ENCODE measurements at regions not wholly inside any gene's neighbourhood (a gene's known extent, or its start where the extent isn't known, plus 50 kb on each side); places are given as distances from the start of the nearest gene placed in this dataset.

DNA sequence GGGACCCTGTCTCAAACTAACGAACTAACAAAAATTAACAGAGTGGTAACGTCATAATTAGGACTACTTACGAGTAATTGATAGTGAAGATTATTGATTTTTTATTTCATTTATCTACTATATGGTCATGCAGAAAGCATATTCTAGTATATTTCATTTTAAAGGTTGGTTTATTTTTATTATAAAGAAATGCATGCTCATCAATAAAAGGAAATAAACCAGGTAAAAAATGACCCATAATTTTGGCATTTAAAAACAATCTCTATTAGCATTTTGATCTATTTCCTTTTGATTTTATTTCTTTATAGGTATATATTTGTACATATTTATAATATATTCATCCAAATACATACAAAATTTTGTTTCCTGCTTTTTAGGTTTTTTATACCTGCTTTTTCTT, 401.4 kb upstream of the ID4 start:
- TF ChIP-seq, protein P1, sequence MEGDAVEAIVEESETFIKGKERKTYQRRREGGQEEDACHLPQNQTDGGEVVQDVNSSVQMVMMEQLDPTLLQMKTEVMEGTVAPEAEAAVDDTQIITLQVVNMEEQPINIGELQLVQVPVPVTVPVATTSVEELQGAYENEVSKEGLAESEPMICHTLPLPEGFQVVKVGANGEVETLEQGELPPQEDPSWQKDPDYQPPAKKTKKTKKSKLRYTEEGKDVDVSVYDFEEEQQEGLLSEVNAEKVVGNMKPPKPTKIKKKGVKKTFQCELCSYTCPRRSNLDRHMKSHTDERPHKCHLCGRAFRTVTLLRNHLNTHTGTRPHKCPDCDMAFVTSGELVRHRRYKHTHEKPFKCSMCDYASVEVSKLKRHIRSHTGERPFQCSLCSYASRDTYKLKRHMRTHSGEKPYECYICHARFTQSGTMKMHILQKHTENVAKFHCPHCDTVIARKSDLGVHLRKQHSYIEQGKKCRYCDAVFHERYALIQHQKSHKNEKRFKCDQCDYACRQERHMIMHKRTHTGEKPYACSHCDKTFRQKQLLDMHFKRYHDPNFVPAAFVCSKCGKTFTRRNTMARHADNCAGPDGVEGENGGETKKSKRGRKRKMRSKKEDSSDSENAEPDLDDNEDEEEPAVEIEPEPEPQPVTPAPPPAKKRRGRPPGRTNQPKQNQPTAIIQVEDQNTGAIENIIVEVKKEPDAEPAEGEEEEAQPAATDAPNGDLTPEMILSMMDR (IDR thresholded peaks at IDR 0.05; ENCODE audit: poor library complexity, severe bottlenecking) = no peak
- TF ChIP-seq EZH2 (IDR thresholded peaks at IDR 0.05; ENCODE audit: borderline replicate concordance, insufficient read depth, low read length, poor library complexity, severe bottlenecking) = no peak
- TF ChIP-seq POLR2AphosphoS5 (IDR thresholded peaks at IDR 0.05) = no peak
- TF ChIP-seq RAD21 (conservative IDR thresholded peaks at IDR 0.05) = no peak
- TF ChIP-seq, protein P2, sequence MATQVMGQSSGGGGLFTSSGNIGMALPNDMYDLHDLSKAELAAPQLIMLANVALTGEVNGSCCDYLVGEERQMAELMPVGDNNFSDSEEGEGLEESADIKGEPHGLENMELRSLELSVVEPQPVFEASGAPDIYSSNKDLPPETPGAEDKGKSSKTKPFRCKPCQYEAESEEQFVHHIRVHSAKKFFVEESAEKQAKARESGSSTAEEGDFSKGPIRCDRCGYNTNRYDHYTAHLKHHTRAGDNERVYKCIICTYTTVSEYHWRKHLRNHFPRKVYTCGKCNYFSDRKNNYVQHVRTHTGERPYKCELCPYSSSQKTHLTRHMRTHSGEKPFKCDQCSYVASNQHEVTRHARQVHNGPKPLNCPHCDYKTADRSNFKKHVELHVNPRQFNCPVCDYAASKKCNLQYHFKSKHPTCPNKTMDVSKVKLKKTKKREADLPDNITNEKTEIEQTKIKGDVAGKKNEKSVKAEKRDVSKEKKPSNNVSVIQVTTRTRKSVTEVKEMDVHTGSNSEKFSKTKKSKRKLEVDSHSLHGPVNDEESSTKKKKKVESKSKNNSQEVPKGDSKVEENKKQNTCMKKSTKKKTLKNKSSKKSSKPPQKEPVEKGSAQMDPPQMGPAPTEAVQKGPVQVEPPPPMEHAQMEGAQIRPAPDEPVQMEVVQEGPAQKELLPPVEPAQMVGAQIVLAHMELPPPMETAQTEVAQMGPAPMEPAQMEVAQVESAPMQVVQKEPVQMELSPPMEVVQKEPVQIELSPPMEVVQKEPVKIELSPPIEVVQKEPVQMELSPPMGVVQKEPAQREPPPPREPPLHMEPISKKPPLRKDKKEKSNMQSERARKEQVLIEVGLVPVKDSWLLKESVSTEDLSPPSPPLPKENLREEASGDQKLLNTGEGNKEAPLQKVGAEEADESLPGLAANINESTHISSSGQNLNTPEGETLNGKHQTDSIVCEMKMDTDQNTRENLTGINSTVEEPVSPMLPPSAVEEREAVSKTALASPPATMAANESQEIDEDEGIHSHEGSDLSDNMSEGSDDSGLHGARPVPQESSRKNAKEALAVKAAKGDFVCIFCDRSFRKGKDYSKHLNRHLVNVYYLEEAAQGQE (IDR thresholded peaks at IDR 0.05; ENCODE audit: borderline replicate concordance) = no peak
- no peak for TF ChIP-seq EP300 (conservative IDR thresholded peaks at IDR 0.05; ENCODE audit: poor library complexity, severe bottlenecking)
- no peak for TF ChIP-seq MXI1 (conservative IDR thresholded peaks at IDR 0.05; ENCODE audit: poor library complexity, severe bottlenecking)
- TF ChIP-seq TAF1 (IDR thresholded peaks at IDR 0.05; ENCODE audit: low read depth) = no peak
- no peak for TF ChIP-seq SMC3 (conservative IDR thresholded peaks at IDR 0.05; ENCODE audit: poor library complexity)
